ENCODE measurements at regions not wholly inside any gene's neighbourhood (a gene's known extent, or its start where the extent isn't known, plus 50 kb on each side); places are given as distances from the start of the nearest gene placed in this dataset.

DNA sequence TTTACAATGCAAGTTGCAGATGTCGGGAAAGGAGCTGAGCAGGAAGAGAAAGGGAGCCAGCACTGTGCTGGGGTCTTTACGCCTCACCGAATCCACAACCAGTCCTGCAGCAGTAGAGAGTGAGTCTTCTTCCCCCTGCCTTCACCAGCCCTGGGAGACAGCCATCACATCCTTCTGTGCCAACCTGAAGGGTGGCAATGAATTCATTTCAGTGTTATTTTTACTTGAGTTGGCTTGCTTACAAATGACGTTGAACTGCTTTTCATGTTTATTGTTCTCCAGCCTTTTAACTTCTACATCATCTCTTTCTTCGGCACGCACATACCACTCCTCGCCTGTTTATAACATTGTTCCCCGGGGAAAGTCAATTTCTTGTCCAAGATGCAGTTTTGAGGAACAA, 77.1 kb downstream of the TRIM42 start:
- TF ChIP-seq, protein P1, sequence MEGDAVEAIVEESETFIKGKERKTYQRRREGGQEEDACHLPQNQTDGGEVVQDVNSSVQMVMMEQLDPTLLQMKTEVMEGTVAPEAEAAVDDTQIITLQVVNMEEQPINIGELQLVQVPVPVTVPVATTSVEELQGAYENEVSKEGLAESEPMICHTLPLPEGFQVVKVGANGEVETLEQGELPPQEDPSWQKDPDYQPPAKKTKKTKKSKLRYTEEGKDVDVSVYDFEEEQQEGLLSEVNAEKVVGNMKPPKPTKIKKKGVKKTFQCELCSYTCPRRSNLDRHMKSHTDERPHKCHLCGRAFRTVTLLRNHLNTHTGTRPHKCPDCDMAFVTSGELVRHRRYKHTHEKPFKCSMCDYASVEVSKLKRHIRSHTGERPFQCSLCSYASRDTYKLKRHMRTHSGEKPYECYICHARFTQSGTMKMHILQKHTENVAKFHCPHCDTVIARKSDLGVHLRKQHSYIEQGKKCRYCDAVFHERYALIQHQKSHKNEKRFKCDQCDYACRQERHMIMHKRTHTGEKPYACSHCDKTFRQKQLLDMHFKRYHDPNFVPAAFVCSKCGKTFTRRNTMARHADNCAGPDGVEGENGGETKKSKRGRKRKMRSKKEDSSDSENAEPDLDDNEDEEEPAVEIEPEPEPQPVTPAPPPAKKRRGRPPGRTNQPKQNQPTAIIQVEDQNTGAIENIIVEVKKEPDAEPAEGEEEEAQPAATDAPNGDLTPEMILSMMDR (conservative IDR thresholded peaks at IDR 0.05 in 1 of 2, IDR thresholded peaks at IDR 0.05 in 1 of 2; ENCODE audit: extremely low read depth in 1 of 2, insufficient read depth in 1 of 2, low read depth in 1 of 2, low read length in 2 of 2) = no peak
- no peak for TF ChIP-seq EZH2 (IDR thresholded peaks at IDR 0.05; ENCODE audit: borderline replicate concordance, low read length)
